ENCODE measurements at regions not wholly inside any gene's neighbourhood (a gene's known extent, or its start where the extent isn't known, plus 50 kb on each side); places are given as distances from the start of the nearest gene placed in this dataset.

DNA sequence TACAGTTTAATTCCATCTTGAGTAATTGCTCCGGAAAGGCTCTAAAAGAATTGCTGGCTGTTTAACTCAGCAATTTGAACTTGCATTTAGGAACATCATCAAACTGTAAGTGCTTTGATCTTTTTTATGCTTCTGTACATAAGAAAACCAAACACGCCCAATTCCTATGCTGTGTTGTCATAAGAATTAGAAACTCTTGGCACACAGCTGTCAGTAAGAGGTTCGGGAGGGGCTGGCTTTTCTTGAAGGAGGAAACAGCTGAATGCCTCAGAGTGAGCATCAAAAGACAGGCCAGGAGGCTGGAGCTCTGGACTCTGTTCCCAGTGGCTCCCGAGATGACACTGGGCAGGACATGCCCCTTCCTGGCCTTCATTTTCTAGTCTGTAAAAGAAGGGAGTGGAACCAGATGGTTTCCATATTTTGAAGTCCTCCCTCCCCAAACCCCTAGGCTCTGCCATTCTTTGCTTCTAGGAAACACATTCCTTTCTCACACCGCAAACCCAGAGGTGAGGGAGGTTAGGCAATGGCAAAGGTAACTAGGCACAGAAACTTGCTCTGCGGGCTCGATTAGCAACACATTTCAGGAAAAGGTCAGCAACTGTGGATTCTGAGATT is 73.7 kb upstream of the DLG1 start:
- TF ChIP-seq, protein P1, sequence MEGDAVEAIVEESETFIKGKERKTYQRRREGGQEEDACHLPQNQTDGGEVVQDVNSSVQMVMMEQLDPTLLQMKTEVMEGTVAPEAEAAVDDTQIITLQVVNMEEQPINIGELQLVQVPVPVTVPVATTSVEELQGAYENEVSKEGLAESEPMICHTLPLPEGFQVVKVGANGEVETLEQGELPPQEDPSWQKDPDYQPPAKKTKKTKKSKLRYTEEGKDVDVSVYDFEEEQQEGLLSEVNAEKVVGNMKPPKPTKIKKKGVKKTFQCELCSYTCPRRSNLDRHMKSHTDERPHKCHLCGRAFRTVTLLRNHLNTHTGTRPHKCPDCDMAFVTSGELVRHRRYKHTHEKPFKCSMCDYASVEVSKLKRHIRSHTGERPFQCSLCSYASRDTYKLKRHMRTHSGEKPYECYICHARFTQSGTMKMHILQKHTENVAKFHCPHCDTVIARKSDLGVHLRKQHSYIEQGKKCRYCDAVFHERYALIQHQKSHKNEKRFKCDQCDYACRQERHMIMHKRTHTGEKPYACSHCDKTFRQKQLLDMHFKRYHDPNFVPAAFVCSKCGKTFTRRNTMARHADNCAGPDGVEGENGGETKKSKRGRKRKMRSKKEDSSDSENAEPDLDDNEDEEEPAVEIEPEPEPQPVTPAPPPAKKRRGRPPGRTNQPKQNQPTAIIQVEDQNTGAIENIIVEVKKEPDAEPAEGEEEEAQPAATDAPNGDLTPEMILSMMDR (IDR thresholded peaks at IDR 0.05; ENCODE audit: low read length, missing control alignments) = no peak
- H3K4me3 ChIP-seq (replicated peaks; ENCODE audit: low read depth, low read length) = no peak overlapping the region
- DNase-seq (ENCODE audit: low read depth) = peak; percentile 80

DNA sequence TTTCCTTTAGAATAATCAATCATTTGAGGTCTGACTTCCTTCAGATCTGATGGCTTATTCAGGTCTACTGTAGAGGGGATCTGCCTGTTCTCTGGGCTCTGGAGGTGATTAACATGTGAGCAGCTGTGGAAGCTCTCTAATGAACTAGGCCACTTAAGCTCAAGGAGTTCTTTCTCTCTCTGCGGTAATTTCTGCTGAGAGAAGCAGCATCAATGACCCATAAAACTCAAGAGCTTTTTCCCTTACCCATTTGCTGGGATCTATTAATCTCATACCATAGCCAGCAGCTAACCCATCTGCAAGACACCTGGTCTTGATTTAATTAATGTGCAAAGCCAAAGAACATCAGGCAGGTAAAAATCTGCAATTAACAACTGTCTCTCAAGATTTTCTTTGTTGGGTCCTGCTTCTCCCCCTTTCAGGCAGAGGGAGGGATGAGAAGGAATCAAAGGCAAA is 73.2 kb upstream of the DLG1 start:
- H3K4me3 ChIP-seq (replicated peaks; ENCODE audit: low read depth, low read length) = no peak overlapping the region
- TF ChIP-seq, protein P1 (IDR thresholded peaks at IDR 0.05; ENCODE audit: low read length, missing control alignments) = no peak
- DNase-seq (ENCODE audit: low read depth) = no peak

DNA sequence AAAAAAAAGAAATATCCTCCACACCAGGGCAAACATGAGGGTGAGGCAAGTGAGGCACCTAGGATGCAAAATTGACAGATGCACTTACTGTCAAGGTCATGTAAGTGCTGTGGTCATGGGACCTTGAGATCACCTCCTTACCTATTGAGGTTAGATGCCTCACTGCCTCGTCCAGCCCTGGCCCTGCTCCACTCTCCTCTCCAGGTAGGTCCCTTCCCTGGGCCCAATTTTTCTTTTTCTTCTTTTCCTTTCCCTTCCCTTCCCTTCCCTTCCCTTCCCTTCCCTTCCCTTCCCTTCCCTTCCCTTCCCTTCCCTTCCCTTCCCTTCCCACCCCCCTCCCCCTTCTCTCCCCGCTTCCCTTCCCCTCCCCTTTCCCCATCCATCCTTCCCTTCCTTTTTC is 71.1 kb upstream of the DLG1 start:
- DNase-seq (ENCODE audit: low read depth) = no peak
- TF ChIP-seq, protein P1 (IDR thresholded peaks at IDR 0.05; ENCODE audit: low read length, missing control alignments) = no peak

DNA sequence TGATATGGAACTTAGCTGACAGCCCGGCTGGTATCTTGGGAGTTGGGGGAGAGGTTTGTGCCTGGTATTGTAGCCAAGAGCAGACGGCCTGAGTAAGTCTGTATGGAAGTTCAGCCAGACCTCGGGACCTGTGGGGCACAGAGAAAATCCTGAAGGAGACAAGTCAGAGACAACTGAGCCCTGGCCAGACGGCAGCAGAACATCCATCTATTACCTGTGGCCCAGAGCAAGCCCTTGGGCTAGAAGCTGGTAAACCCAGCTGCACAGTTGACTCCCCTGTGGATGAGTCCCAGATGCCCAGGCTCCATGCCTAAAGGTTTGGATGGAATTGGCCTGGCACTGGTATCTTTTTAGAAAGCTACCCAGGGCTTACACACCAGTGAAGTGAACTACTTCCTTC is 70.4 kb upstream of the DLG1 start:
- DNase-seq (ENCODE audit: low read depth) = no peak
- TF ChIP-seq, protein P1 (IDR thresholded peaks at IDR 0.05; ENCODE audit: low read length, missing control alignments) = no peak

More for the DNA sequence above, 71.1 kb upstream of the DLG1 start:
- H3K4me3 ChIP-seq (replicated peaks; ENCODE audit: low read depth, low read length) = no peak overlapping the region

DNA sequence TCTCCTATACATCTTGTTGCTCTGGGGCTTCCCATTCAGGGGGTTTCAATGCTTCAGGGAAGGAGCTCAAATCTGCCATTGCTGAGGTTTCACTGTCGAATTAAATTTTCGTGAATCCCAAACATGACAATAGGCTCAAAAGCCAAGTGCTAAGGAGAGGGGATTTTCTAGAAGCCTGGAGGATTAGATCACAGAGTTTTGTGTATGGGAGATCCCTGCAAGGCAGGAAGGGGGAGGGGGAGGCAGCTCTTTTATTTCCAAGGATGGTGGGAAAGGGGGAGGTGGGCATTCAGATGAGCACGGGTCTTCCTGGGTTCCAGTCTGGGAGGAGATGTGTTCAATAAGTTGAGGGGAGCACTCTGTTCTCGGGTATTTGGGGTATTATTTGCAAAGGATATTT is 69.9 kb upstream of the DLG1 start:
- H3K4me3 ChIP-seq (replicated peaks; ENCODE audit: low read depth, low read length) = no peak overlapping the region
- no peak for DNase-seq (ENCODE audit: low read depth)
- TF ChIP-seq, protein P1 (IDR thresholded peaks at IDR 0.05; ENCODE audit: low read length, missing control alignments) = no peak

More for the DNA sequence above, 70.4 kb upstream of the DLG1 start:
- no peak overlapping the region for H3K4me3 ChIP-seq (replicated peaks; ENCODE audit: low read depth, low read length)

DNA sequence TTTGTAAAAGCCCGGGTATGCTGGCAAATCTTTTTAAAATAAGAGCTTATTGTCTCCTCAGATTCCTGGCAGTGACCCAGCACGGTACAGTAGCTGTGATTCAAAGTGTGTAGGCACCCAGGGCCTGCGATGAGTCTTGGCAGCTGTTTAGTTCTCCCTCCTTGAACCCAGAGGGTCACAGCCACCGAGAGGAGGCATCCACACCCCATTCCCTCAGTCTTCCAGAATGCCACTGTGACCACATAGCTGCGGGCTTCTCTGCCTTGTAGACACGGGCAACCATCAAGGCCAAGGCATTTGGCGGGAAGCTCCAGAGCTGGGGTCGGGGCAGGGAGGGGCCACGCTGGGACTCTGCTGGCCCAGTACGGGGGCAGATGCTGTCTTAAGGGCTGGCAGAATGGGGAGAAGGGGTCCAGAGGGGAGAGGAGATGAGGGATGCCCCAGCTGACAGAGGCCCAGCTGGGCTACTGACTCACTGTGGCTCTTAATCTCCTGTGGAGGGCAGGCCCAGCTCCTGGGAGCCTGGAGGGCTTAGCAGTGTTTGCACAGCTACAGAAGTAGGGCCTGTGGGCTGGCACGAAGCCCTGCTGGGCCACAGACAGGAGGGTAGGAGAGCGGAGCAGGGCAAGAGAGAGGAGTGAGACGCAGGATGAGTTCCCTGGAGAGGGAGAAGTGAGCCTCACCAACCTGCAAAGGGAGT is 68.8 kb upstream of the DLG1 start:
- H3K4me3 ChIP-seq (replicated peaks; ENCODE audit: low read depth, low read length) = no peak overlapping the region
- no peak for DNase-seq (ENCODE audit: low read depth)
- TF ChIP-seq, protein P1 (IDR thresholded peaks at IDR 0.05; ENCODE audit: low read length, missing control alignments) = no peak
